Kidney epithelial cell (primary cell): ENCODE measurements at regions not wholly inside any gene's neighbourhood (a gene's known extent, or its start where the extent isn't known, plus 50 kb on each side); places are given as distances from the start of the nearest gene placed in this dataset.
A peak's percentile ranks its signal among the peaks of the same experiment; 100 is the strongest.

Experiments
- DNase-seq: peaks from one replicate; pipeline ENCODE4 v3.0.0-alpha.2; 2010; ENCODE audit warnings: low read depth
- H3K27me3 ChIP-seq: 2 replicates; pipeline ENCODE4 v1.6.0; 2011; ENCODE audit warnings: low read length; ENCODE audit not compliant: control insufficient read depth, insufficient read depth
- H3K36me3 ChIP-seq: 2 replicates; pipeline ENCODE4 v1.5.1; 2011; ENCODE audit warnings: low read length; ENCODE audit not compliant: control insufficient read depth, insufficient read depth
- H3K4me3 ChIP-seq: 2 replicates; pipeline ENCODE4 v1.5.1; 2011; ENCODE audit warnings: low read depth, mild to moderate bottlenecking, control low read depth, low read length
- CTCF ChIP-seq: IDR thresholded peaks from 2 replicates; pipeline ENCODE4 v1.5.1; 2011; ENCODE audit warnings: mild to moderate bottlenecking, moderate library complexity, low read length, control low read depth, inconsistent platforms; ENCODE audit not compliant: insufficient read depth, poor library complexity, severe bottlenecking

- H3K36me3 ChIP-seq = no peaks in the 10 kb centered on the region
- no peak for TF ChIP-seq CTCF
- no peaks in the 10 kb centered on the region for H3K27me3 ChIP-seq
- H3K4me3 ChIP-seq = no peak overlapping the region
- no peak for DNase-seq
These were observed 169.1 kb downstream of the MYLK4 start for GRCh38 chr6:2581611-2582010.

- TF ChIP-seq CTCF = no peak
- H3K27me3 ChIP-seq = no peaks in the 10 kb centered on the region
- H3K4me3 ChIP-seq = no peak overlapping the region
- no peak for DNase-seq
- no peaks in the 10 kb centered on the region for H3K36me3 ChIP-seq
These were observed 169.7 kb downstream of the MYLK4 start for GRCh38 chr6:2581011-2581410.

GRCh38 chr6:2579804-2580570 lies 170.7 kb downstream of the MYLK4 start:
- H3K4me3 ChIP-seq = no peak overlapping the region
- H3K27me3 ChIP-seq = no peaks in the 10 kb centered on the region
- no peaks in the 10 kb centered on the region for H3K36me3 ChIP-seq
- no peak for TF ChIP-seq CTCF
- DNase-seq = no peak

GRCh38 chr6:2579241-2579761 lies 171.4 kb downstream of the MYLK4 start:
- no peak for DNase-seq
- Histone ChIP-seq H3K36me3 (no peaks in the 10 kb centered on the region), H3K27me3 (no peaks in the 10 kb centered on the region), H3K4me3 (no peak overlapping the region)
- TF ChIP-seq CTCF = no peak

- TF ChIP-seq CTCF = no peak
- no peak overlapping the region for H3K4me3 ChIP-seq
- no peaks in the 10 kb centered on the region for H3K27me3 ChIP-seq
- no peaks in the 10 kb centered on the region for H3K36me3 ChIP-seq
- peak; percentile 16 for DNase-seq
These were observed 172.0 kb downstream of the MYLK4 start for GRCh38 chr6:2578767-2579166.

- DNase-seq = no peak
- H3K27me3 ChIP-seq = no peaks in the 10 kb centered on the region
- no peaks in the 10 kb centered on the region for H3K36me3 ChIP-seq
- no peak for TF ChIP-seq CTCF
- H3K4me3 ChIP-seq = no peak overlapping the region
These were observed 174.2 kb downstream of the MYLK4 start for GRCh38 chr6:2576499-2576898.
